GM12878 (cell line): ENCODE measurements at regions not wholly inside any gene's neighbourhood (a gene's known extent, or its start where the extent isn't known, plus 50 kb on each side); places are given as distances from the start of the nearest gene placed in this dataset.

Experiments used
- ATAC-seq: fragments of 200-7000 bp; cut with Tn5 transposase; 3 replicates; pipeline ENCODE4 v1.9.1; 2020; ENCODE audit warnings: mild to moderate bottlenecking, moderate library complexity
- BruUV-seq: library from RNA; stranded (reverse); fragments of 400-500 nt; replicated peaks from 2 replicates; lab custom pipeline; 2021; lab: Mats Ljungman, UMichigan
- CTCF ChIA-PET: fragments of 300-600 bp; sonication (Branson Sonifier 250); formaldehyde crosslinking; extraction: SDS; loops from one replicate; lab custom pipeline; 2021; ENCODE audit warnings: inconsistent platforms; lab: Yijun Ruan, JAX
- POLR2A ChIA-PET: fragments of 350-600 bp; formaldehyde crosslinking; extraction: SDS; loops from one replicate; lab custom pipeline; 2021; ENCODE audit warnings: inconsistent platforms; lab: Charles Lee
- RAD21 ChIA-PET: fragments of 300-600 bp; sonication (Branson Sonifier 250); formaldehyde crosslinking; loops from one replicate; lab custom pipeline; 2023; ENCODE audit warnings: antibody characterized with exemption; ENCODE audit not compliant: unreplicated experiment; lab: Charles Lee
- SMC1A ChIA-PET: fragments of 300-600 bp; sonication (Branson Sonifier 250); formaldehyde crosslinking; loops from one replicate; lab custom pipeline; 2023; ENCODE audit not compliant: unreplicated experiment, uncharacterized antibody; lab: Charles Lee
- DNase-seq: peaks from one replicate; pipeline ENCODE4 v3.0.0-alpha.2; 2011; ENCODE audit warnings: low read depth, low spot score
- FAIRE-seq: peaks from 3 replicates; lab custom pipeline; 2011; peaks lifted over from hg19 to GRCh38; lab: Jason Lieb, UNC
- H2AFZ ChIP-seq: 2 replicates; pipeline ENCODE4 v1.6.0; 2011; ENCODE audit warnings: low read depth, low read length, control low read depth; ENCODE audit not compliant: control insufficient read depth
- H3K27ac ChIP-seq: 2 replicates; pipeline ENCODE4 v1.5.1; 2011; ENCODE audit warnings: control low read depth; ENCODE audit not compliant: control insufficient read depth, insufficient read depth
- H3K27me3 ChIP-seq, 2 experiments: replicated peaks in 1 of 2; 2 replicates each; pipeline versions ENCODE4 v1.6.0 to v1.6.1; 2011; ENCODE audit warnings: low read length in 1 of 2; ENCODE audit not compliant: control insufficient read depth in 2 of 2, insufficient read depth in 2 of 2
- H3K36me3 ChIP-seq, 2 experiments: 2 replicates each; pipeline ENCODE4 v1.5.1; 2011; ENCODE audit warnings: low read length in 1 of 2; ENCODE audit not compliant: control insufficient read depth in 2 of 2, insufficient read depth in 2 of 2
- H3K4me1 ChIP-seq: 2 replicates; pipeline ENCODE4 v1.6.1; 2011; ENCODE audit warnings: mild to moderate bottlenecking, low read length, moderate library complexity, mixed read lengths; ENCODE audit not compliant: control insufficient read depth, insufficient read depth
- H3K4me2 ChIP-seq: 2 replicates; pipeline ENCODE4 v1.6.0; 2011; ENCODE audit warnings: control low read depth; ENCODE audit not compliant: control insufficient read depth, insufficient read depth
- H3K4me3 ChIP-seq: fragments of 200-600 bp; sonication (generic); 2 replicates; pipeline ENCODE4 v1.5.1; 2016
- H3K79me2 ChIP-seq: 2 replicates; pipeline ENCODE4 v1.6.0; 2011; ENCODE audit warnings: low read length; ENCODE audit not compliant: control insufficient read depth, insufficient read depth
- H3K9ac ChIP-seq: 2 replicates; pipeline ENCODE4 v1.8.0; 2011; ENCODE audit warnings: low read length, control low read depth, mixed read lengths; ENCODE audit not compliant: control insufficient read depth, insufficient read depth
- H3K9me3 ChIP-seq: replicated peaks from 3 replicates; pipeline ENCODE4 v1.5.1; 2011; ENCODE audit warnings: mild to moderate bottlenecking, low read length; ENCODE audit not compliant: control insufficient read depth, insufficient read depth
- H4K20me1 ChIP-seq: 2 replicates; pipeline ENCODE4 v1.6.0; 2011; ENCODE audit not compliant: control insufficient read depth, insufficient read depth
- ATF3 ChIP-seq: IDR thresholded peaks from 2 replicates; pipeline ENCODE4 v1.6.1; 2011; ENCODE audit warnings: low read depth, mild to moderate bottlenecking, low read length, moderate library complexity, borderline replicate concordance; ENCODE audit errors: extremely low read depth
- BCLAF1 ChIP-seq: fragments of 450-650 bp; IDR thresholded peaks from 2 replicates; pipeline ENCODE4 v1.6.1; 2017; ENCODE audit warnings: antibody characterized with exemption, mild to moderate bottlenecking, moderate library complexity
- BHLHE40 ChIP-seq, 2 experiments: fragments of 450-650 bp in 1 of 2; IDR thresholded peaks; 2 replicates each; pipeline ENCODE4 v1.6.1; 2011 to 2017; ENCODE audit warnings: low read depth in 2 of 2, borderline replicate concordance in 1 of 2, improper control_type of control experiment in 1 of 2, low read length in 1 of 2, mild to moderate bottlenecking in 1 of 2
- CHD4 ChIP-seq: fragments of 200-600 bp; sonication (generic); IDR thresholded peaks from 2 replicates; pipeline ENCODE4 v1.6.1; 2016; ENCODE audit warnings: mild to moderate bottlenecking
- EGR1 ChIP-seq, 2 experiments: IDR thresholded peaks; 1 replicate in 1 of 2; 2 replicates in 1 of 2; pipeline ENCODE4 v1.6.1; 2011 to 2012; ENCODE audit warnings: low read depth in 2 of 2, low read length in 2 of 2, borderline replicate concordance in 1 of 2, mild to moderate bottlenecking in 1 of 2, moderate library complexity in 1 of 2
- EZH2 ChIP-seq: IDR thresholded peaks from 2 replicates; pipeline ENCODE4 v1.6.1; 2012; ENCODE audit warnings: low read depth, mild to moderate bottlenecking, control low read depth, inconsistent platforms, low read length, borderline replicate concordance; ENCODE audit not compliant: control insufficient read depth
- HDGF ChIP-seq: fragments of 450-650 bp; IDR thresholded peaks from 2 replicates; pipeline ENCODE4 v1.6.1; 2016; ENCODE audit warnings: antibody characterized with exemption
- KAT2A ChIP-seq: conservative IDR thresholded peaks from 2 replicates; pipeline ENCODE4 v1.6.1; 2011; ENCODE audit warnings: low read depth, low read length; ENCODE audit not compliant: control insufficient read depth
- SMAD1 ChIP-seq: fragments of 450-650 bp; IDR thresholded peaks from 2 replicates; pipeline ENCODE4 v1.6.1; 2018; ENCODE audit warnings: mild to moderate bottlenecking, low read depth; ENCODE audit not compliant: partially characterized antibody
- SUPT20H ChIP-seq: IDR thresholded peaks from 2 replicates; pipeline ENCODE4 v1.6.1; 2011; ENCODE audit warnings: low read depth, mild to moderate bottlenecking, low read length, moderate library complexity, borderline replicate concordance; ENCODE audit not compliant: control insufficient read depth
- TBL1XR1 ChIP-seq: IDR thresholded peaks from 2 replicates; pipeline ENCODE4 v1.6.1; 2012; ENCODE audit warnings: low read depth, low read length, improper control_type of control experiment
- ZNF622 ChIP-seq: fragments of 450-650 bp; IDR thresholded peaks from 2 replicates; pipeline ENCODE4 v1.6.1; 2017; ENCODE audit warnings: mild to moderate bottlenecking, inconsistent platforms
- WGBS: methylation state at CpG from one replicate; pipeline ENCODE4 v1.1.6; 2016; ENCODE audit warnings: low lambda C conversion rate; ENCODE audit not compliant: insufficient replicate concordance, insufficient coverage; ENCODE audit errors: missing lambda C conversion rate; 5-methylcytosine and 5-hydroxymethylcytosine counted together
- in situ Hi-C: fragments of 300-500 bp; cut with MboI; formaldehyde crosslinking; loops from 9 replicates; pipeline ENCODE4 v1.14.3; 2018; ENCODE audit warnings: mixed read lengths
- intact Hi-C: fragments of 100-400 bp; cut with micrococcal nuclease; formaldehyde crosslinking; loops from one replicate; pipeline ENCODE4 v1.14.2; 2022; ENCODE audit not compliant: unreplicated experiment
- TF ChIP-seq, protein P1 (sequence below): IDR thresholded peaks from 2 replicates; pipeline ENCODE4 v1.6.1; 2012; ENCODE audit warnings: low read depth, low read length, improper control_type of control experiment

- Histone ChIP-seq H3K79me2 (no peaks in the 10 kb centered on the region), H3K36me3 (no peaks in the 10 kb centered on the region), H4K20me1 (no peaks in the 10 kb centered on the region), H3K9ac (no peak overlapping the region), H3K27me3 (no peaks in the 10 kb centered on the region), H3K4me3 (no peak overlapping the region), H3K9me3 (no peaks in the 10 kb centered on the region), H3K27ac (no peak overlapping the region), H2AFZ (no peak overlapping the region), H3K4me2 (no peak overlapping the region), H3K4me1 (no peaks in the 10 kb centered on the region)
- SMC1A ChIA-PET: no interaction called here
- in situ Hi-C loops: no loop called here
- TF ChIP-seq BCLAF1 (no peak), EZH2 (no peak), TBL1XR1 (no peak), KAT2A (no peak), ZNF622 (no peak), EGR1 (IDR thresholded peaks at IDR 0.05; ENCODE audit: borderline replicate concordance in 1 of 2, low read depth in 2 of 2, low read length in 2 of 2) (no peak), CHD4 (no peak), SUPT20H (no peak), SMAD1 (no peak), ATF3 (no peak), BHLHE40 (IDR thresholded peaks at IDR 0.05; ENCODE audit: borderline replicate concordance in 1 of 2, low read depth in 2 of 2, low read length in 1 of 2) (no peak), HDGF (no peak)
- TF ChIP-seq, protein P1, sequence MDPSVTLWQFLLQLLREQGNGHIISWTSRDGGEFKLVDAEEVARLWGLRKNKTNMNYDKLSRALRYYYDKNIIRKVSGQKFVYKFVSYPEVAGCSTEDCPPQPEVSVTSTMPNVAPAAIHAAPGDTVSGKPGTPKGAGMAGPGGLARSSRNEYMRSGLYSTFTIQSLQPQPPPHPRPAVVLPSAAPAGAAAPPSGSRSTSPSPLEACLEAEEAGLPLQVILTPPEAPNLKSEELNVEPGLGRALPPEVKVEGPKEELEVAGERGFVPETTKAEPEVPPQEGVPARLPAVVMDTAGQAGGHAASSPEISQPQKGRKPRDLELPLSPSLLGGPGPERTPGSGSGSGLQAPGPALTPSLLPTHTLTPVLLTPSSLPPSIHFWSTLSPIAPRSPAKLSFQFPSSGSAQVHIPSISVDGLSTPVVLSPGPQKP: no peak
- intact Hi-C loops: no loop called here
- CTCF ChIA-PET: no interaction called here
- RAD21 ChIA-PET: no interaction called here
- ATAC-seq: no peak
- POLR2A ChIA-PET: no interaction called here
- FAIRE-seq: no peak
- WGBS: 25% methylated on average over 4 of the region's 4 CpGs
- DNase-seq: no peak
- no TSS peak for BruUV-seq
These were observed 345.4 kb upstream of the NCAM2 start for GRCh38 chr21:20652846-20653245.
